ENCODE measurements at regions not wholly inside any gene's neighbourhood (a gene's known extent, or its start where the extent isn't known, plus 50 kb on each side); places are given as distances from the start of the nearest gene placed in this dataset.
"Not testable (repeated sequence)": the region's sequence is repeated elsewhere in the genome, so short reads cannot be mapped to it uniquely, and the experiment has no call there.

DNA sequence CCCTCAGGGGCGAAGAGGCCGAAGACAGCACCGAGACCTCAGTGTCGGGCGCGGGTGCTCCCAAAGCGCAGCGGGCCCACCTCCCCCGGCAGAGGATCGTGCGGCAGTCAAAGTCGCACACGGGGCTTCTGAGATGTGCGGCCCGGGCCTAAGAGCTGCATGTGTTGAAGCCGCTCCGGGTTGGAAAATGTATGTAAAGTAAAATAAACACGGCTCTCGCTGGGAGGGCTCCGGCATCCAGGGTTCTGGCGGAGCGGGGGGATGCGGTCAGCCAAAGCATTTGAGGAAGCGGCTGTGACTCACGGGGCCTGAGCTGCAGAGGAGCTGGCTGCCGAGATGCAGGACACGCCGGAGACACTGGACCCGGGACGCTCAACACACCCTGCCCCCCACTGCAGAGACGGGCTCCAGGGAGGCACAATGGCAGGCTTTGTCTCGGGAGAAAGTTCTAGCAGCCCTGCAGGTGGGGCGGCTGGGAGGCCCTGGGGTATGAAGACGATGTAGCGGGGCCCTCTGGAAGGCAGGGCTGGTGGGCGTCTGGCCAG, 185.8 kb downstream of the NPIPB11 start:
- TF ChIP-seq, protein P1, sequence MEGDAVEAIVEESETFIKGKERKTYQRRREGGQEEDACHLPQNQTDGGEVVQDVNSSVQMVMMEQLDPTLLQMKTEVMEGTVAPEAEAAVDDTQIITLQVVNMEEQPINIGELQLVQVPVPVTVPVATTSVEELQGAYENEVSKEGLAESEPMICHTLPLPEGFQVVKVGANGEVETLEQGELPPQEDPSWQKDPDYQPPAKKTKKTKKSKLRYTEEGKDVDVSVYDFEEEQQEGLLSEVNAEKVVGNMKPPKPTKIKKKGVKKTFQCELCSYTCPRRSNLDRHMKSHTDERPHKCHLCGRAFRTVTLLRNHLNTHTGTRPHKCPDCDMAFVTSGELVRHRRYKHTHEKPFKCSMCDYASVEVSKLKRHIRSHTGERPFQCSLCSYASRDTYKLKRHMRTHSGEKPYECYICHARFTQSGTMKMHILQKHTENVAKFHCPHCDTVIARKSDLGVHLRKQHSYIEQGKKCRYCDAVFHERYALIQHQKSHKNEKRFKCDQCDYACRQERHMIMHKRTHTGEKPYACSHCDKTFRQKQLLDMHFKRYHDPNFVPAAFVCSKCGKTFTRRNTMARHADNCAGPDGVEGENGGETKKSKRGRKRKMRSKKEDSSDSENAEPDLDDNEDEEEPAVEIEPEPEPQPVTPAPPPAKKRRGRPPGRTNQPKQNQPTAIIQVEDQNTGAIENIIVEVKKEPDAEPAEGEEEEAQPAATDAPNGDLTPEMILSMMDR (IDR thresholded peaks at IDR 0.05; ENCODE audit: insufficient read depth, low read length, poor library complexity, severe bottlenecking) = not testable (repeated sequence)
- TF ChIP-seq EZH2phosphoT487 (conservative IDR thresholded peaks at IDR 0.05; ENCODE audit: low read length) = not testable (repeated sequence)
